ENCODE measurements at regions not wholly inside any gene's neighbourhood (a gene's known extent, or its start where the extent isn't known, plus 50 kb on each side); places are given as distances from the start of the nearest gene placed in this dataset.

- no peaks in the 10 kb centered on the region for H3K9me3 ChIP-seq (ENCODE audit: insufficient read depth, low read depth)
- no peaks in the 10 kb centered on the region for H3K79me2 ChIP-seq (ENCODE audit: low read depth)
- no peak overlapping the region for H3K4me2 ChIP-seq
- no peaks in the 10 kb centered on the region for H3K36me3 ChIP-seq (ENCODE audit: low read depth)
- TF ChIP-seq CTCF (conservative IDR thresholded peaks at IDR 0.05) (no peak), EZH2 (IDR thresholded peaks at IDR 0.05; ENCODE audit: low read depth) (no peak)
- no TSS peak for BruUV-seq (replicated peaks)
- no peaks in the 10 kb centered on the region for H3K9me2 ChIP-seq (ENCODE audit: insufficient read depth)
- DNase-seq, result no peak
- ChIA-PET CTCF (interaction anchor here (0.5 to 0.6 kb wide), 2 partner anchors 10 to 128 kb away, joined by 4 to 5 read pairs; no protein-coding TSS in a partner anchor), POLR2A (ENCODE audit: unreplicated experiment) (no interaction called here)
- H4K20me1 ChIP-seq (ENCODE audit: insufficient read depth), result no peaks in the 10 kb centered on the region
- H2AFZ ChIP-seq, result no peak overlapping the region
- intact Hi-C loops (cut with micrococcal nuclease; ENCODE audit: unreplicated experiment), result no loop called here
- no peak overlapping the region for H3K27ac ChIP-seq
- H3K27me3 ChIP-seq (ENCODE audit: insufficient read depth, low read depth), result no peaks in the 10 kb centered on the region
- no peaks in the 10 kb centered on the region for H3K4me1 ChIP-seq (replicated peaks; ENCODE audit: insufficient read depth)
- no peaks in the 10 kb centered on the region for H3F3A ChIP-seq (ENCODE audit: insufficient read depth, low read depth)
- no peak overlapping the region for H3K4me3 ChIP-seq
These were observed 195.3 kb downstream of the ARL4A start for GRCh38 chr7:12882710-12883109.

GRCh38 chr7:12884033-12884432, 196.6 kb downstream of the ARL4A start:
- intact Hi-C loops (cut with micrococcal nuclease; ENCODE audit: unreplicated experiment), result no loop called here
- no peak for TF ChIP-seq CTCF (conservative IDR thresholded peaks at IDR 0.05)
- TF ChIP-seq EZH2 (IDR thresholded peaks at IDR 0.05; ENCODE audit: low read depth), result no peak
- no TSS peak for BruUV-seq (replicated peaks)

GRCh38 chr7:12884856-12885440, 197.5 kb downstream of the ARL4A start:
- intact Hi-C loops (cut with micrococcal nuclease; ENCODE audit: unreplicated experiment), result no loop called here
- no peaks in the 10 kb centered on the region for H3K9me3 ChIP-seq (ENCODE audit: insufficient read depth, low read depth)
- no peaks in the 10 kb centered on the region for H3K4me1 ChIP-seq (replicated peaks; ENCODE audit: insufficient read depth)
- H3K36me3 ChIP-seq (ENCODE audit: low read depth), result no peaks in the 10 kb centered on the region
- no peaks in the 10 kb centered on the region for H3K27me3 ChIP-seq (ENCODE audit: insufficient read depth, low read depth)
- TF ChIP-seq EZH2 (IDR thresholded peaks at IDR 0.05; ENCODE audit: low read depth) (no peak), CTCF (conservative IDR thresholded peaks at IDR 0.05) (no peak)
- CTCF ChIA-PET, result no interaction called here
- no peak overlapping the region for H2AFZ ChIP-seq
- DNase-seq, result no peak
- H3K9me2 ChIP-seq (ENCODE audit: insufficient read depth), result no peaks in the 10 kb centered on the region
- POLR2A ChIA-PET (ENCODE audit: unreplicated experiment), result no interaction called here
- H3K79me2 ChIP-seq (ENCODE audit: low read depth), result no peaks in the 10 kb centered on the region
- no peak overlapping the region for H3K4me2 ChIP-seq
- H3K27ac ChIP-seq, result no peak overlapping the region
- no peaks in the 10 kb centered on the region for H3F3A ChIP-seq (ENCODE audit: insufficient read depth, low read depth)
- H4K20me1 ChIP-seq (ENCODE audit: insufficient read depth), result no peaks in the 10 kb centered on the region
- no TSS peak for BruUV-seq (replicated peaks)
- no peak overlapping the region for H3K4me3 ChIP-seq

More at GRCh38 chr7:12884033-12884432, 196.6 kb downstream of the ARL4A start:
- no peaks in the 10 kb centered on the region for H3K27me3 ChIP-seq (ENCODE audit: insufficient read depth, low read depth)
- DNase-seq, result no peak
- ChIA-PET CTCF (no interaction called here), POLR2A (ENCODE audit: unreplicated experiment) (no interaction called here)
- no peaks in the 10 kb centered on the region for H4K20me1 ChIP-seq (ENCODE audit: insufficient read depth)
- no peaks in the 10 kb centered on the region for H3K79me2 ChIP-seq (ENCODE audit: low read depth)
- H3K36me3 ChIP-seq (ENCODE audit: low read depth), result no peaks in the 10 kb centered on the region
- H3K9me2 ChIP-seq (ENCODE audit: insufficient read depth), result no peaks in the 10 kb centered on the region
- no peak overlapping the region for H2AFZ ChIP-seq
- H3K4me3 ChIP-seq, result no peak overlapping the region
- H3K27ac ChIP-seq, result no peak overlapping the region
- H3K4me2 ChIP-seq, result no peak overlapping the region
- H3F3A ChIP-seq (ENCODE audit: insufficient read depth, low read depth), result no peaks in the 10 kb centered on the region
- no peaks in the 10 kb centered on the region for H3K4me1 ChIP-seq (replicated peaks; ENCODE audit: insufficient read depth)
- H3K9me3 ChIP-seq (ENCODE audit: insufficient read depth, low read depth), result no peaks in the 10 kb centered on the region

All from PC-9 (cell line).